OCI-LY7 (cell line): ENCODE measurements at regions not wholly inside any gene's neighbourhood (a gene's known extent, or its start where the extent isn't known, plus 50 kb on each side); places are given as distances from the start of the nearest gene placed in this dataset.

Source experiments
- CTCF ChIP-seq: fragments of 200-600 bp; sonication (generic); conservative IDR thresholded peaks from 2 replicates; pipeline ENCODE4 v1.5.1; 2014; ENCODE audit warnings: mild to moderate bottlenecking, antibody characterized with exemption, low read length, moderate library complexity, mixed read lengths
- EZH2phosphoT487 ChIP-seq: fragments of 200-600 bp; sonication (generic); IDR thresholded peaks from 2 replicates; pipeline ENCODE4 v1.6.1; 2018; ENCODE audit warnings: low read depth, borderline replicate concordance, mild to moderate bottlenecking, mixed run types, antibody characterized with exemption, low read length, moderate library complexity, mixed read lengths

- TF ChIP-seq CTCF = no peak
- no peak for TF ChIP-seq EZH2phosphoT487
These were observed 139.1 kb downstream of the WNT7A start for GRCh38 chr3:13740795-13741194.
